ENCODE measurements at regions not wholly inside any gene's neighbourhood (a gene's known extent, or its start where the extent isn't known, plus 50 kb on each side); places are given as distances from the start of the nearest gene placed in this dataset.
"Not testable (repeated sequence)": the region's sequence is repeated elsewhere in the genome, so short reads cannot be mapped to it uniquely, and the experiment has no call there.

- TF ChIP-seq, protein P1, sequence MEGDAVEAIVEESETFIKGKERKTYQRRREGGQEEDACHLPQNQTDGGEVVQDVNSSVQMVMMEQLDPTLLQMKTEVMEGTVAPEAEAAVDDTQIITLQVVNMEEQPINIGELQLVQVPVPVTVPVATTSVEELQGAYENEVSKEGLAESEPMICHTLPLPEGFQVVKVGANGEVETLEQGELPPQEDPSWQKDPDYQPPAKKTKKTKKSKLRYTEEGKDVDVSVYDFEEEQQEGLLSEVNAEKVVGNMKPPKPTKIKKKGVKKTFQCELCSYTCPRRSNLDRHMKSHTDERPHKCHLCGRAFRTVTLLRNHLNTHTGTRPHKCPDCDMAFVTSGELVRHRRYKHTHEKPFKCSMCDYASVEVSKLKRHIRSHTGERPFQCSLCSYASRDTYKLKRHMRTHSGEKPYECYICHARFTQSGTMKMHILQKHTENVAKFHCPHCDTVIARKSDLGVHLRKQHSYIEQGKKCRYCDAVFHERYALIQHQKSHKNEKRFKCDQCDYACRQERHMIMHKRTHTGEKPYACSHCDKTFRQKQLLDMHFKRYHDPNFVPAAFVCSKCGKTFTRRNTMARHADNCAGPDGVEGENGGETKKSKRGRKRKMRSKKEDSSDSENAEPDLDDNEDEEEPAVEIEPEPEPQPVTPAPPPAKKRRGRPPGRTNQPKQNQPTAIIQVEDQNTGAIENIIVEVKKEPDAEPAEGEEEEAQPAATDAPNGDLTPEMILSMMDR (IDR thresholded peaks at IDR 0.05): not testable (repeated sequence)
- TF ChIP-seq POLR2AphosphoS5, POLR2A, EP300 (IDR thresholded peaks at IDR 0.05): not testable (repeated sequence)
These were observed 246.9 kb upstream of the PLGLB2 start for GRCh38 chr2:87500951-87501350.
